SW480 (cell line): ENCODE measurements at regions not wholly inside any gene's neighbourhood (a gene's known extent, or its start where the extent isn't known, plus 50 kb on each side); places are given as distances from the start of the nearest gene placed in this dataset.
"Not testable (repeated sequence)": the region's sequence is repeated elsewhere in the genome, so short reads cannot be mapped to it uniquely, and the experiment has no call there.

ENCODE experiments used
- DNase-seq: peaks from one replicate; pipeline ENCODE4 v3.0.0-alpha.2; 2016; ENCODE audit warnings: low spot score

DNA sequence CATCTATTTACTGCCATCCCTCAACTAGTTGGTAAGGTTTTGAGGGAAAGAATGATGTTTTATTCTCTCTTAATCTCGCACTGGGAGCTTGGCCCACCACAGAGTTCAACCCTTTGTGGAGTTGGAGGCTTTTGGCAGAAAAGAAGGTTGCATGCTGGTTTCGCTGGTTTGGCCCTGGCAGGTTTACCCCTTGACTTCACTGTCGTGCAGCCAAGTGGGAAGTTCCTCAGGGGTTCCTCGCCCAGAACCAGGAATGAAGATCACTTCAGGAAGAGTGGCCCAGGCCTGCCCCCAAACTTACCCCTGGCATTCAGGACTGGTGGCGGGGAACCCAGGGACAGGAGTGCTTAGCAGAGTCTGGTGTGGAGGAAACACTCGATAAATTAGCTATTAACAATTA lies 103.1 kb upstream of the LYZL2 start:
- no peak for DNase-seq

- no peak for DNase-seq
Measured at GRCh38 chr10:30731963-30732362, 102.4 kb upstream of the LYZL2 start.

GRCh38 chr10:30730306-30730705 lies 100.8 kb upstream of the LYZL2 start:
- no peak for DNase-seq

- DNase-seq: no peak
Measured at GRCh38 chr10:30728766-30729165, 99.2 kb upstream of the LYZL2 start.

GRCh38 chr10:30728127-30728526 lies 98.6 kb upstream of the LYZL2 start:
- DNase-seq: no peak

GRCh38 chr10:30727524-30727923 lies 98.0 kb upstream of the LYZL2 start:
- no peak for DNase-seq

DNA sequence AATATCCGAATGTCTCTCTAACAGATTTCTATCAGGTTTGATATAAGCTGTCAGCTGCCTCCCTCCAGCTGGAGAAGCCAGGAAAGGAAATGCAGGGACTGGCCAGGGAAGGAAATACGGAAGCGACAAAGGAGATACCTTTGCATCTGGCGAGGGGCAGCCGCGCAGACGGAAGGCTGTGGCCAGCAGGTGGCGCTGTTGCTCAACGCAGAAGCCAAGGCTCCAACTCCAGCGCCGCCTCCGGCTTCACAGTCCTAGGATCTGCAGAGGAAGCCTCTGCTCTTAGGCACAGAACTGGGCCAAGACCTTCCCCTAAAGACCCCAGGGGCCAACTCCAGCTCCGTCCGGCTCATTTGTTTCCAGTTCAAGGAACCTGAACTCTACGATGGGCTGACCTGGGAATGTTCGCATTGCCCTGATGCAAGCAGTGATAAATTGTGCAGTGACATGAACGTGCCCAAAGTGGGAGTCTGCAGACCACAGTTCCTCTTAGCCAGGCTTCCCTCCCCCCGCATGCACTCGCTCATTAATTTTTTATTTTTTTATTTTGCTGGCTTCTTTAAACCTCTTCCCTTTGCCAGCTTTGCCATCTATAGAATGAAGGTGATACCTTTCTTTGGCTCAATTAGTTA lies 97.3 kb upstream of the LYZL2 start:
- DNase-seq: peak; percentile 34

DNA sequence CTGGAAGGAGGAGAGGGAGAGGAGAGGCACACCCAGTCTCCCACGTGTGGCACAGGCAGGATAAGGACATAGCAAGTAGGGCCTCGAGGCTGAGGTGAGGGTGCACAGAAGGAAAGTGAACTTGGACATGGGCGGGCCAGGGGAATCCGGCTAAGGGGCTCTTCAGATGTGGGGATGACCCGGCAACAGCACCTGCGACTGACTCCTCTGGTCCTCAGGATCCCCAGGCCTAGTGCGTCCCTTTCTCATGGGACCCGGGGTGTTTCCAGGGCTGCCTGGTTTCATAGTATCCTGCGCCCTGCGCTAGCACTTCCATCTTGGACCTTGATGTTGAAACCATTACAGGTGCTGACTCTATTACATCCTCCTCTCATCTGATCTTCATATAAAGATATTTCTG lies 96.1 kb upstream of the LYZL2 start:
- no peak for DNase-seq

- DNase-seq: no peak
Measured at GRCh38 chr10:30724296-30724695, 94.7 kb upstream of the LYZL2 start.

DNA sequence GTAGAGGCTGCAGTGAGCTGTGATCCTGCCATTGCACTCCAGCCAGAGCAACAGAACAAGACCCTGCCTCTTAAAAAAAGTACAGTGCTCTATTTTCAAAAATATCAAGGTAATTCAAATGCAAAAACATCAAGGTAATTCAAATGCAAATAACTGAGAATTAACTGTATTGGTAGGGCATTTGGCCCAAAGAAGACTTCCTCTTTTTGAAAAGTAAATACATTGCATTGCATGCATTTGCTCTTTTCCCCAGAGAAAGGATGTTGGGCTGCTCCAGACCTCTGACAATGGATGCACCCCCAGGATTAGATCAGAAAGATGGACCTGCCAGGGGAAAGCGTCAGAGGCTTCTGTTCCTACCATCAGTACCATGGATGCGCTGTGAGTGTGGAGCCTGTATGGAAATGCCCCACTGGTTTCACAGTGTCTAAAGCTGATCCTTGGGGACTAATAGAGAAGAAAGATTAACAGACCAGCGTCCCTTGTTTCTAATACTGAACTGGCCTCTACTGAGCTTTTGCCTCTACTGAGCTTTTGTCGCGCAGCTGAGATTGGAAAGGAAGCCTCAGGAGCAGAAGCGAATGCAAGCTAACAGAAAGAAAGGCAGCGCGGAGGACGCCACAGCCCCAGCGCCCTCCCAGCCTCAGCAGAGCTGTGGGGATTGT lies 93.5 kb upstream of the LYZL2 start:
- no peak for DNase-seq

DNA sequence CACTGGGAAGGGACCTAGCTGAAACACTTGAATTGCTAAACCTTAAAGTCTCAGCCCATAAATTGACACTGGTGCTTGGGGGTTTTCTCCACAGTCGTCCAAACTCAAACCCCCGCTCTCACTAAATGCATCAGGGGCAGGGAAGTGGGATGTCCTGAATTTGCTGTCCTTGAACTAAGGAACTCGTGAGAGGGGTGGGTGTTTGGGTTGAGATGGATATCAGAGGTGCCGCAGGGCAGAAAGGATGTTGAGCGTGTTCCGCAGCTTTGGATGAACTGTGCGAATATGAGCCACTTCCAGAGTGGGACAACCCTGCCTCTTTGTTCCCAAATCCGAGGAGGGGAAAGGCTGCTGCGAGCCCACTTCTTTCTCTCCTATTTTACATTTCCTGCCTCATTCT lies 90.3 kb upstream of the LYZL2 start:
- DNase-seq: no peak

- DNase-seq: no peak
Measured at GRCh38 chr10:30709700-30710358, 80.3 kb upstream of the LYZL2 start.

- no peak for DNase-seq
Measured at GRCh38 chr10:30709229-30709628, 79.7 kb upstream of the LYZL2 start.

DNA sequence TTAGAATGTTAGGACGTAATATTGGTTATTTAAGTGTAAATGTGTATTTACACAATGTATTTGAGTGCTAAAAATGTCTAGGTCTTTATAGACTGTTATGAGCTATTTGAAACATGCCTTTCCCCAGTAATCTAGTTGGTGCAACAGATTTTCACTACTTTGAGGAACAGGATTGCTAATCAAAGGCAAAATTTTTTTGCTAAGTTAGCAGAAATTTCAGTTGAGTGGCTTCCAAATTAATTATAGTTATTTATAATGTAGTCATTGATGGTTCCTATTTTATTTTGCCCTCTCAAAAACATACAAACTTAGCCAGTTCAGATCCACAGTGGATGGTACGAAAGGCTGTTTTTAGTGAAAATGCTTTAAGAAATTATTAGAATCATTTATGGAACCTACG lies 78.7 kb upstream of the LYZL2 start:
- no peak for DNase-seq

DNA sequence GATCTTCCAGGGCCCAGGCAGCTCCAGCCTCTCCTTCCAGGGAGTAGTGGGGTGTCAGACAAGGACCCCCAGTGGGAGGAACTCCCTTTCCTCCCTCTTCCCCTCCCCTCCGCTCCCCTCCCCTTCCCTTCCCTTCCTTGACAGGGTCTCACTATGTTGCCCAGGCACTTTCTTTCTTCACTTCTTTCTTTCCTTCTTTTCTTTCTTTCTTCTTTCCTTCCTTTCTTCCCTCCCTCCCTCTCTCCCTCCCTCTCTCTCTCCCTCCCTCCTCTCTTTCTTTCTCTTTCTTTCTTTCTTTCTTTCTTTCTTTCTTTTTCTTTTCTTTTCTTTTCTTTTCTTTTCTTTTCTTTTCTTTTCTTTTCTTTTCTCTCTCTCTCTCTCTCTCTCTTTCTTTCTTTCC lies 76.6 kb upstream of the LYZL2 start:
- not testable (repeated sequence) for DNase-seq

- no peak for DNase-seq
Measured at GRCh38 chr10:30705625-30706149, 76.1 kb upstream of the LYZL2 start.

DNA sequence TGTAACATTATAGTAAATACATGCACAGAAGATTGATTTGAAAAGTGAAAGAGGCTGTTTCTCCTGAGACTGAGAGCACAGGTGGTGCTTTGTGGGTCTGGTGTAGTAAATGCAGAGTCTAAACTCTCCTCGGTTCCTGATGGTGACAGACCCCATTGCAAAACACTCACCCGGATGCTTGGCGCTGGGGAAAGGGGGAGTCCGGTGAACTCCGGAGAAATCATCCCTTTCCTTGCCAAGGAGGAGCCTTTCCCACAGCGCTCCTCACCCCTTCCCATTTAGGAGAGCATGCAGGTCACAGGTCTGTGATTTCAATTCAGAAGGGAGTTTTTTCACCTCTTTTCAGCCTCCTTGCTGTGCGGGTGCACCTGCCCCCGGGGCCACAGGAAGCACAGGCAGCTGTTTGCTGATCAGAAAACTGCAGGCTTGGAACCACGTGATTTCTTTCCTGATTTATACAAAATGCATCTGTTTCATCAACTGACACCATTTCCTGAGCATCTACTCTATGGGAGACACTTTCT lies 75.6 kb upstream of the LYZL2 start:
- no peak for DNase-seq

DNA sequence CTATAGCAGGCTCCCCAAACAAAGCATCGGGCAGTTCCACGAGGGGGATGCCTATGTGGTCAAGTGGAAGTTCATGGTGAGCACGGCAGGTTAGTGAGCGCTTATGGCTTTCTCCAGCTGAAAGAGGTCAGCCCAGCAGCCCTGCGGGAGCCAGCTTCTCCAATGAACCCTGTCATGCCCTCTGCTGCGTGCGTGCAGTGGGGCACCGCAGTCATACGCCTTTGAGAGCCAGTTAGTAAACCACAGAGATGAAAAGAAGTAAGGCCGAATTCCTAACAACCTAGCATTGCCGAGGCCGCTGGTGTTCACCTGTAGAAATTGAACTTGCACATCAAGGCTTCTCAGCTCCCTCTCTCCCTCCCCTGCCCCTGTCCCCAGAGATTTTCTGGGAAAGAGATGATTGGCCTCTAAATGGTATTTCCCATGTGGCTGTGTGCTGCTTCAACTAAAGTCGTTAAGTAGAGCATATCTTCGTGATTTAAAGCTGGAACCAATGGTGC lies 75.1 kb upstream of the LYZL2 start:
- peak; percentile 20 for DNase-seq

DNA sequence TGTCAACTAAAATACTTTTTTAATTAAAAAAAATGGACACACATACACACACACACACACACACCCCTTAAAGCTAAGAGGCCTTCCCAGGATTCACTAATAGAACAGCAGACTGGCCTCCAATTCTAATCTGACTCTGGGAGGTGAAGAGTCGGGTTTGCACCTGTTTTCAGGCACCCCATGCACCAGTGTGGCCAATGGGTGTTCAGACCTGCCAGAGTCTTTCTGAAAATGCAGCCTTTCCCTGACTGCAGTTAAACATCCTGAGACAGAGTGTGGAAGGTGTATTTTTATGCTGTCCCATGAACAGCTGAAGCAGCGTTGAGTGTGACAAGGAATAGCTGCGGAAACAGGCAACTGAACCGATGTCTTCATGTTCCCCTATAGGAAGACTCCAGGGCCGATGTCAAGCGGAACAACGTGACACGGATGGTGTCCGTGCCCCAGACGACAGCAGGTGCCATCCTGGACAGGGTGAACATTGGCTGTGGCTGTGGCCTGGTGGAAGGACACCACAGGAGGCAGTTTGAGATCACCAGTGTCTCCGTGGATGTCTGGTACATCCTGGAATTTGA lies 74.6 kb upstream of the LYZL2 start:
- DNase-seq: no peak

DNA sequence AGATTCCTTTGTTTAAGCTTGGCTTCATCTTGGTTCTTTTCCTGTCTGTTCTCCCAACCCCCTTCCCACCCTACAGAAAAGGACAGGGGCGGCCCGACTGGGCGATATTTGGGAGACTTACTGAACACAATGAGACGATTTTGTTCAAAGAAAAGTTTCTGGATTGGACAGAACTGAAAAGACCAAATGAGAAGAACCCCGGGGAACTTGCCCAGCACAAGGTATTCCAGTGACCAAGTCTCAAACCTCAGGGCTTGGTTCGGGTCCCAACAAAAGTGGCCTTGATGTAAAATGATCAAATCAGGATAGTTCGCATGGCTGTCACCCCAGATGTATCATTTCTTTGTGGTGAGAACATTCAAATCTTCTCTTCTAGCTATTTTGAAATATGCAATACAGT lies 73.9 kb upstream of the LYZL2 start:
- not testable (repeated sequence) for DNase-seq

- no peak for DNase-seq
Measured at GRCh38 chr10:30702860-30703259, 73.3 kb upstream of the LYZL2 start.

GRCh38 chr10:30701451-30702173 lies 72.1 kb upstream of the LYZL2 start:
- DNase-seq: peak; percentile 33
